ENCODE measurements at regions not wholly inside any gene's neighbourhood (a gene's known extent, or its start where the extent isn't known, plus 50 kb on each side); places are given as distances from the start of the nearest gene placed in this dataset.
"Not testable (repeated sequence)": the region's sequence is repeated elsewhere in the genome, so short reads cannot be mapped to it uniquely, and the experiment has no call there.

DNA sequence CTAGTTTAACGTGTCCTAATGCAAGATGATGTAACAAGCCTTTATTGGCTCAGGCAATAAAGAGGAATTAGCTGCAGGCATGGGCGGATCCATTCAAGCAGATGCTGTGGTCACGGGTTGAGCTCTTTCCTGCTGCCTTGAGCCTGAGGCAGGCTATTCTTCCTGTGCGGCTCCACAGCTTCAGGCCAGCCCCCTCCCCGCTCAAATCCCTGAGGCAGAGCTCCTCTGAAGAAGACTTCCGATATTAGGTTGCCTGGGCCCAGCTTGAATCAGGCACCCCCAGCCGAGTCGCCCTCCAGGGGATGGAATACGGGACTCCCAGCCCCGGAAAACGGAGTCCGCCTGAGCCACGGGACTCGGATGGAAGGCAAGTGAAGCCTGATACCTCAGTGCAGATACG lies 95.0 kb upstream of the RUFY1 start:
- no peak for DNase-seq

DNA sequence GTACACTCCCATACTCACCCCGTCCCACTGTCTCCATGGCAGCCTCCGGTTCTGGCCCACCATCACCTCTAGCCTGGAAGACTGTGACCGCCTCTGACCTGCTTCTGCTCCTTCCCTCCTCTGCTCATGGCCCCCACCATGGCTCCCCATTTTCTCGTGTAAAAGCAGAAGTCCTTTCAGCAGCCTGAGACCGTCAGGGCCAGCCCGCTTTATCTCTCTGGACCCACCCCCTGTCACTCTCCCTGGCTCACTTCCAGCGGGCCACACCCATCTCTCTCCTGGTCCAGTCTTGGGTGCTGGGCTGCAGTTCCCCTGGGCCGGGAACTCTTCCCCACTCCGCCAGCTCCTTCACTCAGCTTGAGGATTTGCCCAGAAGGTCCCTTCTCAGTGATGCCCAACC lies 96.0 kb upstream of the RUFY1 start:
- DNase-seq: no peak

- no peak for DNase-seq
These were observed 96.7 kb upstream of the RUFY1 start for GRCh38 chr5:179453616-179454015.

- DNase-seq: no peak
These were observed 97.8 kb upstream of the RUFY1 start for GRCh38 chr5:179452356-179453230.

DNA sequence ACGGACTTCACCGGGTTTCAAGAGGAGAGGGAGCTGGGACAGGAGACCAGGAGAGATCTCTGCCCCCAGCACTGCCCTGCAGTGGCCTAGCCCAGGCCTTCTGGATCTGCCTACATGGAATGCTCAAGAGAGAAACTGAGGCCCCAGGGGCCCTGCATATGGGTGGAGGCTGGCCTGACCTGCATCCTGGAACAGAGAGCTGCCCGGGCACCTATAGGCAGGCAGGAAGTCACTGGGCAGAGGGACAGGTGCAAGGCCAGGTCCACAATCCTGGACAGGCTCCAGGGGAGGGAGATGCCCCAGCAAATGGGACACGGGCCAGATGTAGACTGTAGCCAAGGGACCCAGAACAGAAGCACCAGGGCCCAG lies 98.5 kb upstream of the RUFY1 start:
- DNase-seq: no peak

- no peak for DNase-seq
These were observed 99.1 kb upstream of the RUFY1 start for GRCh38 chr5:179451114-179451827.

DNA sequence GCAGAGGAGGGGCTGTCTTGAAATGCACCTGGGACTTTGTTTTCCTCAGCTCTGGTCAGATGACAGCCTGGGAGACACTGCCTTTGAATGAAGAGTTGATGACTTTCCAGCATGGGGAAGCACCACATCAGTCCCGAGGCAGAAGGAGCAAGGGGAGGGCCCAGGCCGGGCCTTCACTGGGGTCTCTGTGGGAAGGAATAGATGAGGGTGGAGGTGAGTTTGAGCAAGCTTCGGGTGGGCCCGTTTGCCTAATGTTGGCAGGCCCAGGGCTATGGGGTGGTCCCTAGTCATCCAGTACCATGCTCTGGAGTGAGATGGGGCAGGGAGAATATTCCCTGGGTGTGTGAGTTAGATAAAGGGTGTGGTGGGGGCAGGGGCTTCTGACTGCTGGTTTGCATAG lies 100.4 kb upstream of the RUFY1 start:
- not testable (repeated sequence) for DNase-seq

GRCh38 chr5:179448282-179448681 lies 102.1 kb upstream of the RUFY1 start:
- not testable (repeated sequence) for DNase-seq

GRCh38 chr5:179442289-179442688 lies 97.0 kb upstream of the ADAMTS2 start:
- DNase-seq: not testable (repeated sequence)

GRCh38 chr5:179439181-179439985 lies 94.1 kb upstream of the ADAMTS2 start:
- DNase-seq: peak; percentile 74

DNA sequence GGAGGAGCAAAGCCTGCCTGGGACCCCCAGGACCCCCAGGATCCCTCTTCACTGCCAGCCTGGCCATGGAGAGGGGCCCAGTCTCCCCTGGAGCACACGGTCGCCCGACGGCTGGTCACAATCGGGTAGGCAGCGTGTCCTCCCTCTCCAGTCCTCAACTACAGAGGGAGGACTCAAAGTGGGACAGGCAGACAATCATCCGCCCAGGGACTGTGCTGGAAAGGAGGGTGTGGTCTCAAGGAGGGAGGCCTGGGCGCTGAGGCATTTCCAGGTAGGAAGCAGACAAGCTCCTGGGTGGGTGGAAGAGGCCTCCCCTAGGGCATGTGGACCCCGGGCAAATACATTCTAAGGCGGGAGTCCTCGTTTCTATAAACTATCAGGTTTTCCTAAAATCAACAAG lies 93.2 kb upstream of the ADAMTS2 start:
- no peak for DNase-seq

DNA sequence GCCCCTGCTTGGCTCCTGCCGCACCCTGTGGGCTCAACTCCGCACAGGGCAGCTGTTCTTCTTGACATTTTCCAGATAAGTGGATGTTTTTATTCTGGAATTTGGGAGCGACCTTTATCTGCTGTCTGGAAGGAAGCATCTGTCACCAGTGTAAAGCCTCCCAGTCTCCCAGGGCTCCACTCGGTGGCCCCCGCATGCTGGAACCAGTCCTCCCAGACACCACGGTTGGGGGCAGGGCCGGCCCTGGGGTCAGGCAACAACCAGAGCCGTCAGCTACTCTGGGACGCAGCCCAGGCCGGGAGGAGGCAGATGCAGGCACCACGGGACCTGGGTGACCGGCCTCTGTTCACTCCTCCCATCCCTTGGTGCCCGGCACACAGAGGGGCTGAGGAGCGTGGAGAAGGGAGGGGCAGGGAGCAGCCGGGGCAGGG lies 92.8 kb upstream of the ADAMTS2 start:
- DNase-seq: no peak

DNA sequence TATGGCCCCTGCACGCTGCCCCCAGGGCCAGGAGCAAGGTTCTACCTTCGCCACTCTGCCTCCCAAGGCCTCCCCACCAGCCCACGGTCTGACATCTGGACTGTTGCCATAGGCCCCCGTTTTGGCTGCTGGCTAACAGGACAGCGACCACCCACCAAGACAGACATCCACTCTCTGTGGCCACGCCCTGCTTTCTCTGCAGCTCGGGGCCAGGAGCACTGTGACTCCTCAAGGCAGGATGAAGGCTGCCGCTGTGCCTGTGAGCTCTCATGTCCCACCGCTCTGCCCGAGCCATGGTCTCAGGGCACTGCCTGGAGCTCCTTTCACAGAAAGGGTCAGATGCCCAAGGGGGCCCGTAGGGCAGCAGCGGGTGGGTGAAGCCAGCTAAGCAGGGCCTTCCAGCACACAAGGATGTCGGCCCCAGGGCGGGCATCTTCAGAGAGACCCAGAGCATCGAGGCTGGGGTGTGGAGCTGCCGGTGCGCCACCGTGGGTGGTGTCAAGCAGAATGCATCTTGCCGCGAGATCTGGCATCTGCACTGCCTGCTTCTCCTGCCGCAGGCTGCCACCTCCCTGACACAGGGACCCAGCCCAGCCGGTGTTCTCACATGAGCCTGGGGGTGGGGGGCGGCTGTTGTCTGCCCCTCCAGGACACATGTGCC lies 92.2 kb upstream of the ADAMTS2 start:
- no peak for DNase-seq

GRCh38 chr5:179436321-179437122 lies 91.3 kb upstream of the ADAMTS2 start:
- DNase-seq: no peak

GRCh38 chr5:179435731-179436315 lies 90.6 kb upstream of the ADAMTS2 start:
- DNase-seq: no peak

DNA sequence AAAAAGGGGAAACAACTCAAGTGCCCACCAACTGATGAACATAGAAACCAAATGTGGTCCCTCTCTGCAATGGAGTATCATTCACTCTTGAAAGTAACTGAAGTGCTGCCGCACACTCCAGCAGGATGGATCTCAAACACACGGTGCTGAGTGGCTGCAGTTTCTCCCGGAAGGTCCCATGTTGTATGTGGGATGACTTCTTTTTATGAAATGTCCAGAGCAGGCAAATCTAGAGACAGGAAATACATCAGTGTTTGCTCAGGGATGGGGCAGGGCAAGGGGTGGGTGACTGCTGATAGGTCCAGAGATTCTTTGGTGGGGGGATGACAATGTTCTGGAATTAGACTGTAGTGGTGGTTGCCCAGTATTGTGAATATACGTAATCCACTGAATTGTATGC lies 89.9 kb upstream of the ADAMTS2 start:
- DNase-seq: no peak

DNA sequence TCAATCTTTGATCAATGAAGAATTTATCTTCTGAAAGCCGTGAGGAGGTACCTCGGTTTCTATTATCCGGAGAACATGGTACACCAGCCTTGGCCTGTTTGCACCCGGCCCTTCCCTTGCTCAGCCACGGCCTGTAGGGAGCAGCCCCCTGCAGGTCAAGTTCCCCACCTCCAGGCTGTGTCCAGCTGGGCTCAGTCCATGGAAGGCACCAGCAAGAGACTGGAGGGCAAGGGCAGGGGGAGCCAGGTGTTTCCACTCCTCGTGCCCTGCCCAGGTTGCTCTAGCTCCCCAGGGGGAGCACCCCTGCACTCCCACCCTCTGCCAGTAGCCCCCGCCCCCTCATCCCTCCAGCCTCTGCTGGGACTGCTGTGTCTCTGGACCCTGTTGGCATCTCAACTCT lies 87.3 kb upstream of the ADAMTS2 start:
- no peak for DNase-seq

DNA sequence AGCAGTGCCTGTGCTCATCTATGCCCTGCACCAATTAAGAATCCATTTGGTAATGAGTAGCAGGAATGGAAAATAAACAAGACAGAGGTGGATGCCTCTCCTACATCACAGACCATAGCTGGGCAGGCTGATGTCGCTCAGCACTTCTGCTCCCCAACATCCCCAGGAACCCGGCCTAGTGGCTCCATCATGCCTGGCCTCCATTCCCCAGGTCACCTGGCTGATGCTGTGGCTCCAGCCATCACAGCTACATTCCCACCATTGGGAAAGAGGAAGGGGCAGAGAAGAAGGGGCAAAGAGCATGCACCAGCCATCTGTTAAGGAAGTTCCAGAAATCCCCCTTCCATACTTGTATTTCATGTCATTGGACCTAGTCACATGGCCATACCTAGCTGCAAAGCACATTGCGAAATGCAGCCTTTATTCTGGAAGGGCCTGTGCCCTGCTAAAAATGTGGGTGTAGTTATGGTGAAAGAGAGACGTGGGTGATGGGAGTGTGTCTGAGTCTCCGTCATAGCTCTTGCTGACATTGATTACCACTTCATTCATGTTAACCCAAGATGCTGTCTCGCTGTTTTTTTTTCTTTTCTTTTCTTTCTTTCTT lies 86.1 kb upstream of the ADAMTS2 start:
- no peak for DNase-seq

- no peak for DNase-seq
These were observed 85.2 kb upstream of the ADAMTS2 start for GRCh38 chr5:179430193-179431175.

DNA sequence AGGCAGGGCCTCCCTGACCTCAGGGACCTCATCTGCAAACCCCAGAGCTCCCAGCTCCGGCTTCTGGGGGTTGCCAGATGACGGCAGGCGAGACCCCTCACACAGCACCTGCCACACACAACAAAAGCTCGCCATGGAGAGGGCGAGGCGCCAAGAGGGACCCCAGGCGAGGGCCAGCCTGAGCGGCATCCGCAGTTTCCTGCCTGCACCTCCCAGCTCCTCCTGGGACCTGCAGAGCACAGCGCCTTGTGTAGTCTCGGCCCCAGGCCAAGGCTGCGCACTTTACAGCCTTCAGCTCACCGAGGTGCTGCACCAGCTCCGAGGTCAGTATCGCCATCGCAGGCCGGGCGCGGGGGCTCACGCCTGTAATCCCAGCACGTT lies 82.4 kb upstream of the ADAMTS2 start:
- no peak for DNase-seq

Measured in NCI-H446 treated with DMSO at 0.1 percent for 48 hours (cell line).